ENCODE measurements at regions not wholly inside any gene's neighbourhood (a gene's known extent, or its start where the extent isn't known, plus 50 kb on each side); places are given as distances from the start of the nearest gene placed in this dataset.

DNA sequence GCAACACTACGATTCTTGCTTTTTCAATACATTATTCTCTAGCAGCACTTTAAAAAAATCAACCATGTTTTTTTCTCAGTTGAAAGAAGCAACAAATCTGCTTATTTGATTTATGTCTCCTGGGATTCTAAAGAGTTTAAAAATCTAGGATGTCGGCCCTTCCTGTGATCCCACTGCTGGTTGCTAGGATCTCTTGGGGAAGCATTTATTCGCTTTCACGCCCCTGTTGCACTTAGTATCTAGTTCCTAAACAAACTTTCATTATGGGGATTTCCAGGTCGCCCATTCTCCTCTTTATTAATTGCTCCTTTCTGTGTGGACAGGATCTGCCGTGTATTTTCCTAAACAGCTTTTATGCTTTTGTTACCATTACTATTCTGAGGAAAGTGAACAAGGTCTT is 313.5 kb downstream of the AGTPBP1 start:
- no peak for DNase-seq (ENCODE audit: low spot score)

DNA sequence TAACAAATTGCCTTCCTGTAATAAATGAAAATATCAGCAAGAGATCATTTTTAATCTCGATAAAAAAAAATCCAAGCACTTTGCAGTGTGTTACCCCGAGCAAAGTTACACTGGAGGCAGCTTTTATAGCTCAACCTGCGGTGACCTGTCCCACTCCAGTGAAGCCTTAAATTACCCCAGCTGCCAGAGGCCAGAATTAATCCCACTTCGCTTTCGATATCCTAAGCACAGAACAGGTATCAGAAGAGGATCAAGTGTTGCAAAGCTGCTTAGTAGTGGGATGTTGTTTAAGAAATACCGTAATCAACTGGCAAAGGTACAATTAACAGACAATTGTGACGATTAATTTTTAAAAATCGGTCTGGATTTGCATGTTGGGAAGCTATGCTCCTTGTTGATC is 314.0 kb downstream of the AGTPBP1 start:
- DNase-seq (ENCODE audit: low spot score) = no peak

DNA sequence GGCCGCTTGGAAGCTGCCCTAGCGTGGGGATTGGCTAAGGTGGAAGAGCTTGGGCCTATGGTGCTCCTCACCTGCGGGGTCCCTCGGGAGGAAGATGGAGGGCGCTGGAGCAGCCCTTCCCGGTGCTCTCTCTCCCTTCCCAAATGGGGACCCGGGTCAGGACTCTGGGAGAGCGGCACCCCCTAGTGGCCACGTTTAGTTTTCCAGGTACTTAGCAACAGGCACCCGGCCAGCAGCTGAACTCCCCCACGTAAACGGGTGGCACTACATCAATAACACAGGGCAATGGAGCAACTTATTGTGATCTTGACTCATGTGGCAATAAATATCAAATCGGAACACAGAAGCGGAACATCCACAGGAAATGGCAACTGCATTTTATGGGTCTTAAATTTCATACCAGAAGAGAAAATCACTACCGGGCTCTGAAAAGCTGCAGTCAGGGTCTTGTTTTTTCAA is 316.6 kb downstream of the AGTPBP1 start:
- DNase-seq (ENCODE audit: low spot score) = peak; percentile 61

DNA sequence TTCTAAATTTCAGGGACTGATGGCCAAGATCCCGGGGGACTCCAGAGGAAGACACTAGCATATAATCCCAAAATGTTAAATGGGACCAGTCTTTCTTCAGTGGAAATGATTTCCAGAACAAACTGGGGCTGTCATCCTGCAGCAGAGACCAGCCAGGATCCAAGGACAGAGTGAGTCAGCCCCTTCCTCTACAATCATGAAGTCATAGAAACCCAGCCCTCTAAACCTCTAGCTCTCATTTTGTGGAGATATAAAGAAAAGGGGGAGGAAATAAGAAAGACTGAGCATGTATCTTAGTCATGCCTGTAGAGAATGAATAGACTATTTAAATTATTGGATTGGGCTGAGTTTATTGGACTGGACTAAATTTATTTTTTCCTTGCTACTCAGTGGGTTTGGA is 318.3 kb downstream of the AGTPBP1 start:
- DNase-seq (ENCODE audit: low spot score) = no peak

DNA sequence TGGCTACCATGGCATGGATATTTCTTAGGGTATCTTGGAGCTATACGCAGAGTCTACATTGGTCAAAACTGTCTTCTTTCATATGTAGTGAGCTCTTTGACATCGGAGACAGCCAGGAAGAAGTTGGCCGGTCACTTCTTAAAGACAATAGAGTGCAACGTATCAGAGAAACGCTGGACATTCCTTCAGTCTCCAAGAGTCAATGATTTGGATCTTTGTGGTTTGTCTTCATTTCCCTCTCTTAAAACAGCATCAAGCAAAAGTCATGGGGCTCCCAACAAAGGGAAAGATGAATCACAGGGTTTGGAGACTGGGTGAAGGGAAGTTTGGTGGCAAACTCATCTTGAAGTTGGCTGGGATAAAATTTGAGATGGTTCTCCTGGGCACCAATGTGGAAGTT is 320.1 kb downstream of the AGTPBP1 start:
- DNase-seq (ENCODE audit: low spot score) = no peak

DNA sequence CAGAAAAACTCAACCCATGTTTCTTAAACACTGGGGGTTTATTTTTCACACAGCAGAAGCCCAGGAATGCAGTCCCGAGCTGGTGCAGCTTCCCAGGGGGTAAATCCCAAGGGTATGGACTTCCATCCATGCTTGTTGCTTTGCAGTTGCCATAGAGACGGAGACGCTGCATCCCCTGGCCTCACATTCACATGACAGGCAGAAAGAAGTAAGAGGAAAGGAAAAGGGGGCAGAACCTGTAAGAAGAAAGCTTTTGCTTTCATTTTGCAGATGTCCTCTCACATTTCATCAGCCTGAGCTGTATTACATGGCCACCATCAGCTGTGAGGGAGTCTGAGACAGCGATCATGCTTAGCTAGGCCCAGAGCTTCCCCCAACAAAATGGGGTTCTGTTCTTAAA is 321.0 kb downstream of the AGTPBP1 start:
- no peak for DNase-seq (ENCODE audit: low spot score)

DNA sequence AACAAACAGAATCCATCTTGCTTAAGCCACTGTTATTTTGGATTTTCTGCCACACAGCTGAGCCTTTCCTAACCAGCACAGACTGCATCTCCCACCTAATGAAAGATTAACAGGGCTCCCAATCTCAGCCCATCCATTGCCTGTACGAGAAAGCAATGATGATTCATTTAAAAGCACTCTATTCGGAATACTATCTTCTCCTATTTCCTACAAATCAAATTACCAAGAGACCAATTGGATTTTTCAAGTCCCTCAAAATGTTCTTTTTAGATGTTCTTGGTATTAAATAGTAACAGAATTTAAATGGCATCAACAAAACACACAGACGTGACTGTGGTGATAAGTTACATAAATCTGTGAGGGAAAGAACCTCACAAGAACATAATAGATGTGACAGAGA is 324.1 kb downstream of the AGTPBP1 start:
- no peak for DNase-seq (ENCODE audit: low spot score)

DNA sequence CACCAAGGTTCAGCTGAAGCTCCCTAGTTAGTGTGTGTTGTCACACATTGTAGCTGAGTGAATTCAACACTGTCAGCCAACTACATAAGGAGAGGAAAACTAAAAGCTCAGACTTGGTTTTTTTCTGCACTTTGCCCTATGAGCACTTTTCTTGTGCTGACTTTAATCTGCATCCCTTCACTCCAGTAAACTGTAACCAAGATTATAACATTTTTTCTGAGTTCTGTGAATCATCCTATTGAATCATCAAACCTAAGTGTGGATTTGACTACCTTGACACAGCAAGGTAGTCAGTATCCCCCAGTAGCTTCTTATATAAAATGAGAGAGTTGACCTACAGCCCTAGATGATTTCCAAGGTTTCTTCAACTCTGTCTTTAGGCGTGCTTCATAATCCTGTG is 325.0 kb downstream of the AGTPBP1 start:
- no peak for DNase-seq (ENCODE audit: low spot score)

DNA sequence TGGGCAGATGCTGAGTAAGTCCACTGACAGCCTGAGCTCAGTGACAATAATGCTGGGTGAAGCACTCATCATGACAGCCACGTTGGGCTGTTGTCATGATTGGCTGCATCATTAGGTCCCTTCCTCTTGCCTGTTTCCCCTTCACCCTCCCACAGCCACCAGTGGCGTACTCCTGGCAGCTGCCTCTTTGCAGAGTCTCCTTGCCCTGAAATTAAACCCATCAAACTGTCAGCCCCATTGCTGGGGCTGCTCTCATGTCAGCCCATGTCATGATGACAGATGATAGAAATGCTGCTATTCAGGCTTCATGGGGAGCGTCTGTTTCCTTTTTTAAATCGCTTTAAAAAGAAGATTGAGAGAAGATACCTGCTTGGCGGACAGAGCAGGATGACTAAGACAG is 327.4 kb downstream of the AGTPBP1 start:
- no peak for DNase-seq (ENCODE audit: low spot score)

DNA sequence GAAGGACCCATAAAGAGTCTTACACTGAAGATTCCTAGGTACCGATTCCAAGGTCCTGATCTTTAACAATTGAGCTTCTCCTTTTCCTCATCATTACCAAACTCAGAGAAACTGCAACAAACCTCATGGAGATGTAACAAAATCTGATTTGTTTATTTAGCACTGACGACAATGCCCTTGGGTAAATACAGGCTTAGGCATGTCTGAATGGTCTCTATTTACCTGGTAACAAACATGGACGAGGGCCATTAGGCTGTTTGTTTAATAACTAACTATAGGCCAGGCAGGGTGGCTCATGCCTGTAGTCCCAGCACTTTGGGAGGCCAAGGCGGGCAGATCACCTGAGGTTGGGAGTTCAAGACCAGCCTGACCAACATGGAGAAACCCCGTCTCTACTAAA is 333.3 kb downstream of the AGTPBP1 start:
- DNase-seq (ENCODE audit: low spot score) = no peak

DNA sequence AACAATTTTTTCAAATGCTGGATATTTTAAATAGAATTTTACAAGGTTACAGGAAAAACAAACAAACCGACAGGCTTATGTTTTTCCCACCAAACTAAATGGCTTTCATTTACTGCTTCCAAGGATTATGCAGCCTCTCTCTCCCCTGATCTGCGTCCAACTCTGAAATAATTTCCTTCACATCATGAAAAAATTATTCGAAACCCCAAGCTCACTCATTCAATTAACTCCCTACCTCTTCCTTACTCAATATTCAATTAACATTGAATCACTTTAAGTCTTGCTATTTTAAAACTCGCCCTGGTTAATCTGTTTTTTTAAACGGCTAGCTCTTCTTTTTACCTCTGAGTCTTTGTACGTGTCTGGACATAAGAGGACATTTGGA is 336.2 kb downstream of the AGTPBP1 start:
- no peak for DNase-seq (ENCODE audit: low spot score)

DNA sequence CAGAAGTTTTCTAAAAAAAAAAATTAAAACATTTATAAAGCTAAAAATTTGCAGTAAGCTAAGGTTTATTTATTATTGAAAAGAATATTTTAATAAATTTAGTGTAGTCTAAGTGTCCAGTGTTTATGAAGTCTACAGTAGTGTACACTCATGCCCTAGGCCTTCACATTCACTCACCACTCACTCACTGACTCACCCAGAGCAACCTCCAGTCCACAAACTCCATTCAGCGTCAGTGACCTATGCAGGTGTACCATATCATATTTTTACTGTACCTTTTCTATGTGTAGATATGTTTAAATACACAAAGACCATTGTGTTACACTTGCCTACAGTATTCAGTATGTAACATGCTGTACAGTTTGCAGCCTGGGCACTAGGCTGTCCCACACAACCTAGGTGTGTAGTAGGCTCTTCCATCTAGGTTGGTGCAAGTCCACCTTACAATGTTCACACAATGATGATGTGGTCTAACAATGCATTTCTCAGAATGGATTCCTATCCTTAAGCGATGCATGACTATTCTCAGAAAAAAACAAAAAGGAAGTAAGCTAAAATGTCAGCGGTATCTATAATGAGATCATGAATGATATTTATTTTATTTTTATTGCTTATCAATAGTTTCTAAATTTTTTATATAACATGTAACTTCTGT is 336.7 kb downstream of the AGTPBP1 start:
- no peak for DNase-seq (ENCODE audit: low spot score)

DNA sequence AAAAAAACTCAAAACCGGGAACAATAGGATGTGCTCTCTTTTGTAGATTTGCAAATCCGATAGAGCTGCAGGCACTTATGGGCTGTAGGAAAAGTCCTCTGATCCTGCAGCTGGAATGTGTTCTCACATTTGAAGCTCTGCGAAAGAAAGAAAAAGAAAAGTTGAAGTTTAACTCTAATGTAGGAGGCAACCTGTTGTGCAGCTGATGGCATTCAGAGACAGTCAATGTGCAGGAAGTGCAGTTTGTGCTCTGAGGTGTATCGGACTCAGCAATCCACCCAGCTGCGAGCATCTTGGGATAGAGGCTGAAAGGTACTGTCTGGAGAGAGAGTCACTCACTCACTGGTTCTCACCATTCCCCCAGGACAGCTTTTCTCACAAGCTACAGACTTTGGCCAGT is 339.2 kb downstream of the AGTPBP1 start:
- no peak for DNase-seq (ENCODE audit: low spot score)

DNA sequence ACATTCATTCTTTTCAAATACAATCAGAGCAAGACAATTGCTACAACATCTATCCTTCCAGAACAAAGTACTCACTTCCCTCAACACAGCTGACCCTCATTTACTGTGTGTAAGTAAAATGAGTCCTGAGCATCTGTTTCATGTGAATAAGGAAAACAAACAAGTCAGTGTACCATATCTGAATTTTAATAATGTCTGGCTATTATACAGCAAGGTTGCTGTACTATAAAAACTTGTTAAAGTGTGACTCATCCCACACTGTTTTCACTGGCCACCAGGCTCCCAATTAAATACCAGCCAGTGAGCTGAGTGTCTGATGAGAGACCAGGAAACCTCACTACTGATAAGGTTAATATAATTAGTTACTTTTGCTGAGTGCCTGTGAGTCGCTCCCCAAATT is 339.8 kb downstream of the AGTPBP1 start:
- no peak for DNase-seq (ENCODE audit: low spot score)

DNA sequence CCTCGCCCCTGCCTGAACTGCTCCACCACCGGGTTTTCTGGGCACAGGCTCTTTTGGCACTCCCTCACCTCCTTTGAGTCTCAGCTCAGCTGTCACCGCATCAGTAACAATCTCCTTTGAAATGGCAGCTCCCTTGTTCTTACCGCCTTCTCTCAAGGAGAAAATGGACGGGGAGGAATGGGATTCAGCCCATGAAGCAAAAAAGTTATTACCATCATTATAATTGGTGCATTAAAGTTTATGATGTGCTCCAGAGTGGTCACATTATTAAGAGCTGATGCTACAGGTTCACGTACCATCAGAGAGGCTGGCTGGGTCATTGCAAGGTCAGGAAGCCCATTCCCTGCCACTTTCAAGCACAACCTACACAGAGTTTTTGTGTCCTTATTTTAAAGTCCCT is 344.7 kb downstream of the AGTPBP1 start:
- no peak for DNase-seq (ENCODE audit: low spot score)

DNA sequence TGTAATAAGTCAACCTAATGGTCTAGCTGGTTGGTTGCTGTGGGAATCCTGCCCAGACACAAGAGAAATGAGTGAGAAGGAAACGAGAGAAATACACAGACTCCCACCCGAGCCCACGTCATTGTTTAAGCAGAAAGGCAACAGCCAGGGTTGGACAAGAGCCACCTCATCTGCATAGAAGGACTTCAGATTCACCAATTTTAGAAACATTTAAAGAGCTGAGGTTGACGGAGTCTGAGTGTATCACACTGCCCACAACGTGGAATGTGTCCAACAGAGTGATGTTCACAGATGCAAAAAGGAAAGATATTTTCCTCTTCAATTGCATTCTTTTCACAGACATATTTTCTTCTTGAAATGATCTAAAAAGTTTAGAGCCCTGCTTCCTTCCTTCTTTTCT is 349.5 kb downstream of the AGTPBP1 start:
- no peak for DNase-seq (ENCODE audit: low spot score)

DNA sequence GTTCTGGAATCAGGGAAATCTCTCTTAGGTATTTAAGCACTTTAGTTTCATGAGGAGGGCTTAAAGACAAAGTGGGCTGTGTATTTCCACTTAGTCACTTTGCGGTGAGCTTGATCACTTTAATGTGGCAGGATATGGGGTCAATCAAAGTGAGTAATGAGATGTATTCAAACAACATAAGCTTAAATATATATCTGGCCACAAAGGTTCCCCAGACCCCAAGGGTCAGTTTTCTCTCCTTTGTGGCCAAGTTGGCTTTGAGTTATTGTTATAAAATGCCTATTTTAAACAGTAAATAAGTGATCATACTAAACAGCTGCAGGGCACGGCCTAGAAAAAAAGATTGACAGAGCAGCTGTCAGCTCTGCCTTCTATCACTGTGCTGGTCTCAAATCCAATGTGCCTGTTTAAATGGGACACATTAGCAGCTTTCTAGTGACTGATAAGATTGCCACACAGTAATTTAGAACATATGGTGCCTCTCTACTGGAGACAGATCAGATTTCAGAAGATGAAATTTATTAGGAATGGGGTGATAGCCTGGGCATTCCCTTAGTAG is 363.9 kb downstream of the AGTPBP1 start:
- no peak for DNase-seq (ENCODE audit: low spot score)

DNA sequence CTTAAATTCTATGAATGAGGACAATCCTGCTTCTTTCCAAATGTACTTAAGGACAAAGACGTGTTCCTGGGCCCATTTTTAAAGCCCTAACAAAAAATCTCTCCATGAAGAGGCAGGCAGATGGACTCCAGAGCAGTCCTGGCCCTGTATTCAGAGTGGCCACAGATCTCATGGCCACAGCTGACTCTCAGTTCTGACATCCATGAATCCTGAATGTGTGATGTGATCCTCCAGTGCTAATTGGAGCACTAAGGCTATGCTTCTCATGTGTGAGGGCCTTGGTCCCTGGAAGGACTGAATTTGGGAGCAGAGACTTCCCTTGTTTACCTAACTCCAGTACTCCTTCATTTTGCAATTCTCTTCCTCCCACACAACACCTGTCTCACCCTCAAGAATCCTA is 373.0 kb downstream of the AGTPBP1 start:
- DNase-seq (ENCODE audit: low spot score) = no peak

DNA sequence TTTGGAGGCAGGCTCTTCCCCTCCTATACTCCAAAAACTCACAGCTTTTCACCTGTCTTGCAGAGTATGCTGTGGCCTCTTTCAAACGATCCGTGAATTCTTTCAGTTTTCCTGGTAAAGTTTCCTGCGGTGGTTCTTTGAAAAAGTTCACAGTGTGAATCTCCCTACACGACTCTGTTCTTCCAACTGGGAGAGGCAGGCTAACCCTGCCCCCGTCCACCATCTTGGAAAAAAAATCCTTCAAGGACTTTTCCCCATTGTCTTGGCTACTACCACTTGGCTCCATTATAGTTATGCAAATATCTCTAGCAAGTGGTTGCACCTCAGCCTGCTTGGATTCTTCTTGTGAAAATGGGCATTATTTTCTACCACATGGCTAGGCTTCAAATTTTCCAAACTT is 382.6 kb downstream of the AGTPBP1 start:
- no peak for DNase-seq (ENCODE audit: low spot score)

DNA sequence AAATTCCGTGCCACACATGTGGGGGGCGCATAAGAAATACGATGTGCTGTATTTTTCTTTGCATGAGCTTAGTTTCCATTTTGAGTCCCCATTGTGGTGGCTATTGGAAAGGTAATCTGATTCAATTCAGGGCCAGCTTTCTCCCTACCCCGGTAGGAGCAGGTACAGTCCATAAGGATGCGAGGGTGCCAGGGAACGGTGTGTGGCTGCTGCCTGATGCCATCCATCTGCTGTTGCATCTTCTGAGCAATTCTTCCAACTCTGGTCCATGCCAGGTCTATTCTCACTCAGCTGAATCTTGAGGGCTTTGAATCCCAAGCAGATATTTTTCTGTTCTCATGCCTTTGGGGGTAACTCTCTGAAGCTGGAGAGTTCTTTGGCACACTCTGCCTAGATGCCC is 392.7 kb downstream of the AGTPBP1 start:
- DNase-seq (ENCODE audit: low spot score) = no peak

DNA sequence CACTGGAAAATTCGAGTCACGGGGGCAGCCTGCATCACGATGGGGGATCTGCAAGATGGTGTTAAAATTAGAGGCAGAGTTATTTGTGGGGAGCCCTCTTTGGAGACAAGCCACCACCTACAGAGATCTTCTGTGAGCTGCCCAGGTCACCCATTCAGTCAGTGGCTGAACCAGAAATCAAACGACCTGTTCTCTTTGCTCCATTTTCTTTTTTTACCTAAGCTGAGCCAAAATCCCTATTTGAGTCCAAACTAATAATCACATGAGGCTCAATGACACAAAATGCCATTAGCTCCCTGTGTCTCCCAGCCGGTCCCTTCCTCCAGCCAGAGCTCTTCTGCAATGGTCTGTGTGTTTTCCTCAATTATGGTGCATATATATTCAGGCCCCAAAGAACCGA is 394.2 kb downstream of the AGTPBP1 start:
- DNase-seq (ENCODE audit: low spot score) = no peak

DNA sequence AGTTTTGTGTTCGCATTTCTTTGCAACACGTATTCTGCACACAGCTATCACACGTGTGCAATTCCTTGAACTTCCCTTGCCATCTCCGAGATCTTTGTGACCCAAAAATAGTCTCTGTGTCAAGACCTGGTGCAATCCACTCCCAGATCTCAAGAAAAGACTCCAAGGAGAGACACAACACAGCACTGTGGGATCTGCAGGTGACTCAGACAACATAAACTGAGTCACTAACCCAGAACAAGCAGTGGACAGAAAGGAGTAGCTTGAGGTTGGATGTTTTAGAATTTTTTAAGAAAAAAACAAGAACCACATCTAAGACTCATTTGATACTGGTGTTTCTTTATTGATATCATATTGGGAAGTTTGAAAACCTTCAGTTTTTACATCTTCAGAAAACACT is 396.9 kb downstream of the AGTPBP1 start:
- no peak for DNase-seq (ENCODE audit: low spot score)

DNA sequence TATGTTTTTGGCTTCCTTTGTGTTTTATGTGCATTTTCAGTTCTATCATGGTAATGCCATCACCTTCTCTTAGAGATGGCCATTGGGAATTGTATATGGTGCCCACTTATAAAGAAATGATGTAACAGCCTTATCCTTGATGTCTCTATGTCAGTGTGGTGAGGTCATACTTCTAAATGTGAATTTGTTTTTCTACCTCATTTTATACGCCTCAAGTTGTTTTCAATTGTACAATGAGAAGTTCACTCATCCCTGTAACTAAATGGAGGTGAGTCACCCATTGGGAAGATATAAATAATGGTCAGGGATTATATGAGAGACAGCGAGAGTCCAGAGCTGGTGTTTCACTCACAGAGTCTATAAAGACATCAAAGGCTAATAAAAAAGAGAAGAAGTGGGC is 402.4 kb downstream of the AGTPBP1 start:
- no peak for DNase-seq (ENCODE audit: low spot score)

DNA sequence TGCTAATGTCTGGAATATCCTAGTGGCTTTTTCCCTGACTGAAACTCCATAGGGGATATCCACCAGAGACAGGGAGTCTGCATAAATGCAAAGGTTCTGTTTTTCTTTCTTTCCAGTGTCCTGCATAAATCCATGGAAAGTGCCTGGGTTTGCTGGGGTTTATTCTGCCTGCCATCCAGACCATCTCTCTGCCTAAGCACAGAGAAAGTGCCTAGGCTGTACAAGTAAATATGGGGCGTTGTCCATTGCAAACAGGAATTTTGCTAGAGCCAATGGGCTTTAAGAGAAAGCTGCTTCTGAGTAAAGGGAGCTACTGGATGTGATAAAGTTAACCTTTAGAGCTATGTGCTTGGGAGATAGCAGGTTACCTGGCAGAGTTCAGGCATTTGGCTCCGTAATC is 407.5 kb downstream of the AGTPBP1 start:
- DNase-seq (ENCODE audit: low spot score) = no peak

DNA sequence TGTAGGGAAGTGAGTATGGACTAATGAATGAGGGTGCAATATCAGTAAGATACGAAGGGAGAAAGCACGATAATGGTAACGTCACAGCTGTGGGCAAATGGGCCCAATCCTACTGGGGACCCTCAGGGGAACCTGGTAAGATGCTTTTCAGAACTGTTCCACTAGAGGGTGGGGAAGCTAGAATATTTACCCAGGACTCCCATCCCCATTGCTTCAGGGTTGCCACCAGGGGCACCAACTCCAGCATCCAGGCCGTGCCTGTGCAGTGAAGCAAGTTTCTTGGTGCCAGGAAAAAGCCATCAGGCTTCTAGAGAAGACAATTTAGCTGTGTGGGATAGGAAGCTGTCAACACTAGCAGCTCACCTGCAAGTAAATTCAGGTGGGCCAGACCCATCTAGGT is 409.3 kb downstream of the AGTPBP1 start:
- DNase-seq (ENCODE audit: low spot score) = no peak

Data from germinal center (tissue), 1 donor.